Stimulated activated CD8-positive, alpha-beta memory T cell treated with anti-CD3 and anti-CD28 coated beads, Interleukin-4, amount 100 ng/mL, for 48 hours (primary cell): ENCODE measurements at regions not wholly inside any gene's neighbourhood (a gene's known extent, or its start where the extent isn't known, plus 50 kb on each side); places are given as distances from the start of the nearest gene placed in this dataset.

Experiments
- DNase-seq: peaks from one replicate; pipeline ENCODE4 v3.0.0-alpha.2; 2020

DNA sequence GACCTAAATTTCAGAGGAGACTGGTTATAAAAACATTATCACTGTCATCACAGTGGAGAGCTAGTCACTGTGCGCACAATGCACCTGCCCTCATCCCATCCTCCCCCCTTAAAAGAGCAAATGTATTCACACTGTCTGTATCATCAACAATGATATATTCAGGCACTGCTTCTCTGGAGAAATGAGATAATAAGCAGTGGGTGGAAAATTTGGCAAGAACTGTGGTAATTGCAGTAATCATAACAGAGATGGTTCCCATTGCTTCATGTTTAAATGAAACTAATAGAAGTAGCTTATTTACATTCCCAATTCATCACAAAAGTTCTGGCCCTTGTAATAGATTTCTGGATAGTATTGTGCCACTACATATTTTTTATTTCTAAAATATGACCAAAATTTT, 867.4 kb upstream of the ADGRL2 start:
- DNase-seq: no peak

DNA sequence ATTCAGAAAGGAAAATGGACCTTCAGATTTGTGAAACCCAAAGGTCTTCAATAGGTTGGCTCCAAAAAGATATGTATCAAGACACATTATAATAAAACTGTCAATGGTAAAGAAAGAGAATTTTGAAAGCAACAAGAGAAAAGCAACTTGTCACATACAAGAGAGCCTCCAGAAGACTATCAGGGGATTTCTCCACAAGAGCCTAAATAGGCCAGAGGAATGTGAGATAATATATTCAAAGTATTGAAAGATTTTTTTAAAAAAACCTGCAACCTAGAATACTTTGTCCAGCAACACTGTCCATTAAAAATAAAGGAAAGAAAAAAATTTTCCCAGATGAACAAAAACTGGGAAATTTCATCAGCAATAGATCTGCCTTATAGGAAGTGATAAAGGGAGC, 869.6 kb upstream of the ADGRL2 start:
- no peak for DNase-seq

DNA sequence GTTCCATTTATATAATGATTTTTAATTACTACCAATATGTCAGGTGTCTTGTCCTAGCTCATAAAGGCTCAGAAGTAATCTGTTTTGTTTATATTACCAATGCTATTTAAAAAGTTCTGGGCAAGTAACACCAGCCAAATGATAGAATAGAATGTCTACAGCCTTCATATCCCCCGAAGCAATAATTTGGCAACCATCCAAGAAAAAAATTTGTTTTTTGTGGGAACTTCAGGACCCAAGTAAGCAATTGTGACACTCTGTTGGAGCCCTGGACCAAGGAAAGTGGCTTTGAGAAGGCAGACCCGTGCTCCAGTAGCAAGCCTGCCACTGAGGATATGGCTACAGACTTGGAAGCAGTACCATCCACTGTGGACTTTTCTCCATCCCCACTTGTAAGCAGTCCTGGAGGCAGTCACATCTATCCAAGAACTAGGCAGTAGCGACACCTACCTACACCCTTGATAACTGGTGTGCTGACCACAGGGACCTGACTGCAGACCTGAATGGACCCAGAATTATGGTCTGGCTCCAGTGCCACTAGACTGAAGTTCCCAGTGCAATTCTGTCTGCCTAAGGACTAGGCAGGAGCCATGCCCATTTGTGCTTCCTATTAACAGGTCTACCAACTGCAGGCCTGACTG, 870.7 kb upstream of the ADGRL2 start:
- no peak for DNase-seq

DNA sequence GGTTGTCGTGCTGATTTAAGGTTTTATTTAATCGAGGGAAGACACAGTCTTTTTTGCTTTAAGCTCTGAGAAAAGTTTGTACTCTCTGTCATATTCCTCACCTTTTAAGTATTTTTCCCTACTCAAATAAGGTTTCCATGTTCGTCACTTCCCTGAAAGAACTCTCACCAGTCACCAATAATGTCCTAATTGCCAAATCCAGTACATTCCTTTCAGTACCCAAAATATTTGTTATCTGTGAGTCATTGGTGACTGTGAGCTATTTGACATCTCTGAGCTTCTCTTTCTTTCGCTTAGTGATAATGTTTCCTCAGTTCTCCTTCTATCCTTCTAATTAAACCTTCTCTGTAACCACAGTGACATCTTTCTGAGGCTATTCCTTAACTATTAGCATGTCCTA, 874.2 kb upstream of the ADGRL2 start:
- DNase-seq: no peak

DNA sequence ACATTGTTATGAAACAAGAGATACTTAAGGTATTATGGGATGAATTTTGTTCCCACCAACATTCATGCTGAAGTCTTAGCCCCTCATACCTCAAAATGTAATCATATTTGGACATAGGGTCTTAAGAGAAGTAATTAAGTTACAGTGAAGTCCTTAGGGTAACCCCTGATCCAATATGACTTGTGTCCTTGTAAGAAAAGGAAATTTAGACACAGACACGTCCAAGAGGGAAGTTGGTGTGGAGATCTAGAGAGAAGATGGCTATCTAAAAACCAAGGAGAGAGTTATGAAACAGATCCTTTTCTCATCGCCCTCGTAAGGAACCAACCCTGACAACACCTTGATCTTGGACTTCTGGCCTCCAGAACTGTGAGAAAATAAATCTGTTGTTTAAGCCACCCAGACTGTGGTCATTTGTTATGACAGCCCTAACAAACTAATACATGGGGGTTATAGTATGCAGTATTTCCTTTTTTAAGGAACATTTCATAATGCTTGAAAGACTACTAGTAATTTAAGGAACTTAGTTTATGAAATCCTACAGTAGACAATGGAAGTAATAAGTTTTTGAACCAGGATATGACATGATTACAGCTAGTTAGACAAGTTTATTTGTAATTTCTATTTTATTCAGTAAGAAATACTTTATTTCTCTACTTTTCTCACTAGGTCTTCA, 875.5 kb upstream of the ADGRL2 start:
- DNase-seq: no peak

DNA sequence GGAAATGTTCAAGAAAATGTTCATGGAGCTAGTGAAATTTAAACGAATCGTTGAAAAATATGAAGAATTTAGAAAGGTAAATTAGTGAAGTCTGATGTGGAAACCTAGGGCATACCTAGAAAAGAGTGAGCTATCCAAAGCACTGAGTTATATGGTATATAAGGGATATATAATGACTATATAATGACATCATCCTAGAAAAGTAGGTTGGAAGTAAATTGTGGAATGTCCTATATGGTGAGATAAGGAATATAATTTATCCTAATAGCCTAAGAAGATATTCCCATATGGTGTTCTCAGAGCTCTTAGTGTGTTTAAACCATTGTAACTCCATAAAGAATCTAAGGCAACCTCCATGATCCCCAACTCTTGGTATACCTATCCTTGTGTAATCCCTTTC, 876.4 kb upstream of the ADGRL2 start:
- no peak for DNase-seq

DNA sequence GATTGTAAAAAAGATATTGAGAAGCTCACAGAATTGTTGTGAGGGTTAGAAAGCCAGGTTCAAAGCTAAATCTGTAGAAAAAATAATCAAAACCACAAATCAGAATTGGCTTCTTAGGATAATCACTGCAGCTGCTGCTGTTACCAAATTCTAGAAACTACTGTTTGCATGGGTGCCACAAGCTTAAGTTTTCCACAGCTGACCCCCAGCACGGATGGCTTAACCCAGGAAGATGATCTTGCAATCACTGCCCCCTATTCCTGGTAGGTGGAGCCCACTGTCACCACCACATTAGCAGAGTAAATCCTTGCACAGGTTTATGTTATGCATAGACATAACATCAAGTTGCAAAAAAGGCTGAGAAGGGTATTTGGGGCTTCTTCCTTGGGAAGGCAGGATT, 877.8 kb upstream of the ADGRL2 start:
- DNase-seq: no peak

DNA sequence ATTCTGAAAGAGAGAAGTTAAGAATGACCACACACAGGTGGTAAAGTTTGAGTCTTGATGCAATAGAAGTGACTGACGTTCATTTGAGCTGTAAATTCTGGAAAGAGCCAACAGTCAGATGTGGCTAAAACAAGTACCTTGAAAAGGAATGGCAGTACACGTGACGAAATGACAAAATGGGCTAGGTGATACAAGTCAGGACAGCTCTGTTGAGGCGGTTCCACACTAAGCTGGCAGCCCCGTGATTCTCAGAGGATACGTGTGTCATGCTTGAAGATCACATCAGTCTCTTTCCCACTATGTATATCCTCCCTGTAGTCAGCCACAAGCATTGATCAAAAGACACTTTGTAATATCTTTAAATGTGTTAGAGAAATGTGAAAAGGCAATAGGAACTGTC, 881.3 kb upstream of the ADGRL2 start:
- no peak for DNase-seq

DNA sequence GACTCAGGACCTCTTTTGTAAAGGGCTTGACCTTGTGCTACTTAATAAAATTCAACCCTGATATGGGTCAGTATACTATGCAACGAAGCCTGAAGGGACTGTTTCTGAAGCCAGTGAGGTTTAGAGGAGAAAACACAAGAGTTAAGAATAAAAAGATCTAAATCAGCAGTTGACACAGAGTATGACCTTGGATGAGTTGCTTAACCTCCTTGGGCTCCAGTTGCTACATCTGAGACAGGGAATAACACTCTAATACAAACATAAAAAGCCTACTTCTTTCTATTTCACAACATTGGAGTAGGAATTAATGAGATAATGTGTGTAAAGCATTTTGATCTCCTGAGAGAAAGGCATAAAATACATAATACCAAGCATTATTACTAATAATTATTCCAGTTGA, 882.4 kb upstream of the ADGRL2 start:
- DNase-seq: no peak

DNA sequence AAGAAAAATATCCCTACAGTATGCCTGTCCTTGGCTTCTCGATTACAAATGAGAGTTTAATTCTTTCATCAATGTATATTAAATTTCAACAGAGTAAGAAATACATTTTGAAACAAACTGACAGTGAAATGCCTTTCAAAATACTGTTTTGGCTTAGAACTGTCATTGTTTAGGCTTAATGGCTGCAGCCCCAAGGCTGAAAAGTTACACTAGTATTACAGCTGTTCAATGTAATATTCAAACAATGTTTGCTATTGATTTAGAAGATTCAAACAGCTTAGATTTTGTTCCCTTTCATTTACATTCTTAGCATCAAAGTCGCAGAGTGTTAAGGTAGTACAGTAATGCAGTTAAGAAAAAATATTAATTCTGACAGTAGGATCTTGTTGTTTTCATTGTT, 882.9 kb upstream of the ADGRL2 start:
- no peak for DNase-seq

DNA sequence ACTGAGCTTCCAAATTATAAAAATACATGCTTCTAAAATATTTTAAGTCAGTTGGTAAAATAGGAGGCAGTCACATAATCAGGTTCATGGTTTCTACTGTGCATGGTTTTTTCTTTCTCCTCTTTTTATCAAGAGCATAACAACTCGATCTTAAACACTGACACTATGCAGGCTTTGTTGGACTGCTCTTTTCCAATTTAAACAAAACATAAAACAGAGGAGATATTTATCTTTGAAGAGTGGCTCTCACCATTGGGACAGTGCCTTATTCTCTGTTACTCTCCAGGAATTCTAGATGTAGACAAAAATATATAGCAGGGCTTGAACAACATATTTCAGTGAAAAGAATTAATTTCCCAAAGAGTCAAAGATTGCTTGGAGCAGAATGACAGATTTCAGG, 883.5 kb upstream of the ADGRL2 start:
- DNase-seq: no peak

DNA sequence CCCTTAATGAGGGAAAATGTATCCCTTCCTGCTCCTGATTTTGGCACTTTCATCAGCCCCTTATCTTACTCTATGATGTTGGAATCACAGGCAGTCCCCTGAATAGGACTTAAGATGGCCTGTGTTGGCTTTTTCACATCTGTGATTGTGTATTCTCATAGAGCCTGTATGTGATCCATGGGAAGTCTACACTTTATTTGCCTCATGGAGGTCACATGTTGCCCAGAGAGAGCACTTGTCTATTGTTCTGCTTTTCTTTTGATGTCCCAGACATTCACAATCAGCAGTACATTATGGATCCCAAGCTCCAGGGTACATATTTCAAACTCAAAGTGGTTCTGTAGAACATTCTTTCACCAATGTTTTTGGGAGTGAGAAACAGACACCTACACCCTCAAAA, 885.2 kb upstream of the ADGRL2 start:
- no peak for DNase-seq

DNA sequence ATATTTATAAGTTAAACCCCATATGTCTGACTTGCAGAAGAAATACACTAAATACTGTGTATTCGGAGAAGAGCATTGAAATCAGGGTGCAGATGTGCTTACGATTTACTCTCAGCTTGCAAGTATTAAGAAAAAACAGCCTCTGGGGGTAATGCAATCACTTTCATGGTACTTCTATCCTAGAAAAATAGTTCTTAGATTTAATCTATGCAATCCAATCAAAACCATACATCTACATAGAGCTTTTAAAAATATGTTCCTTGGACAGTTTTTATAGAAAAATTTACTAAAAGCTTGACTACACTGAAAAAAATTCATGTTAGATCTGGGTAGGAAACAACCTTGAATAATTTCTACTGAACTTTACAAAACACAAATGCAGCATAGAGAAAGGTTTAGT, 890.3 kb upstream of the ADGRL2 start:
- DNase-seq: no peak

DNA sequence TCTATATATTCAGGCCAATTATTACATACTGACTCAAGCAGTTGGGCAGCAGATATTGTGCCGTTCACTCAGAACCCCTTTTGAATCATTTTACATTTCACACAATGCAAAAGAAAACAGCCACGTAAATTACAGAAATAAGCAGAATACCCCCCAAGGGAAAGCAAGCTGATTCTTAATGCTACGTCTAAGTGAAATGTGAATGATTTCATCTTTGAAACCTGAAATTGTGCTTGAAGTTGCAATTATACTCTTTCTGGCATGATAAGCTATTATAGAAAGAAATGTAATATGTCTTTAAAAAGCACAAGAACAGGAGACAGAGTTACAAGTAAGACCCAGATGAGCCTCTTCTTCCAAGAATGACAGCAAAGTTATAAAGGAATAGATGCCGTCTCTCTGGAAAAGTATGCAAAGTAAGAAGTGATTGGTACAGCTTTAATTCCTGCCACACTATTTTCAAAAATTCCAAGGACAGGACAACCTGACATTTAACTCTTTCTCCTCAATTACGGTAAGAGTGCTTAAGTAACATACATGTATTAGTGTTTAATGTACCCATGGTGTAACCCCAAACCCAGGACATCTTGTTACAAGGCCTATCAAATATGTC, 891.5 kb upstream of the ADGRL2 start:
- DNase-seq: no peak

DNA sequence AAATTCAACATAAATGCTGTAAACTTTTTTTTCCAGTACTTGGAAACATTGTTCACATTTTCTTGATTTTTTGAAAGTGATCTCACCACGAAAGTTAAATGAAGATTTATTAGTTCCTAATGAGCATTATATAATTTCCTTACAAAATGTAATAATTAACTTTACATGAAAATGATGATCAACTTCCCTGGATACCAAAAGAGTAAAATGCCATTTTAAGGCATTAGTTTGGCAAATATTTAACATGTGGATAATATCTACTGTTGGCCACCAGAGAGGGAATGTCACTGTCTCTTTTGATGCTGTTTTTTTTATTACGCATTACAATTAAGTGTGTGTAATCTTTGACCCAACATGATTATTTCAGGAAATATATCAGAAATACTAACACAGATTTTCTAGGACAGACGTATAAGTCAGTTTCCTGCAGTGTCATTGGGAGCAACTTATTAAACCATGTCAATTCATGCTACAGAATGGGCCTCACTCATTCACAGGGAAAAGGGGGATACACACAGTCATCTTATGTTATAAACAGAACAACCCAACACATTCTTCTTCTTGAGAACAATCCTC, 903.9 kb upstream of the ADGRL2 start:
- no peak for DNase-seq

DNA sequence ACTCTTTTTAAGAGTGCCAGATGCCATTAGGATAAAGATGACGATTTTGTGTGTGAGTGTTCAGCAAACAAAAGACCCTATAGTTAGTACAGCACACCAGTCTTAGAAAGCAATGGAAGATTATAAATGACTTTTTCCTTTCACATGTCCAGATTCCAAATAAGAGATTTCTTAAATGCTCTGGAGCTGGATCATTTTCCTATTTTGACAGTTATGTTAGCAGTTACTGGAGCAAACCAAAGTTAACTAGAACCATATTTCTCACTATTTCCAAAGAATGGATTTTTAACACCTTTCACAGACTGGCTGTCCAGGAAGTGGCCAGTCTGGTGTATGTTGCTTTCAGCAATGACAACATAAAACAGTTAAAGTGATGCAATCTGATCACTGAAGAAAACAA, 905.8 kb upstream of the ADGRL2 start:
- DNase-seq: no peak

DNA sequence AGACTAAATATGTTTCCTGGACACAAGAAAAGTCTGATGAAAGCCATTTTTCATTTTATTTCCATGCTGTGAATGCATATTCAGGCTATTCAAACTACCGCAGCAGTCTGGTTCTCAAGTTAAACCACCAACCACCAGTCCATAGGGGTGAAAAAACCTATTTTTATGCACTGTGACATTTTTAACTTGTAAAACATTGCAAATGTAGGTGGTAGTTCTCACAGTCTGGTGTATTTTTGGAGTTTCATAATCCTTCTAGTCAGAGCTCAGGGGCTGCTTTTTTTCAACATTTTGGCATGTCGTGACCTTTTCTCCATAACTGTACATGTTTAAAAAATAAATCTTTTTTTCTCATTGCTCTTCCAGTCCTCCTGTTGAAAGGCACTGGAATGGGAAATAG, 907.6 kb upstream of the ADGRL2 start:
- no peak for DNase-seq

DNA sequence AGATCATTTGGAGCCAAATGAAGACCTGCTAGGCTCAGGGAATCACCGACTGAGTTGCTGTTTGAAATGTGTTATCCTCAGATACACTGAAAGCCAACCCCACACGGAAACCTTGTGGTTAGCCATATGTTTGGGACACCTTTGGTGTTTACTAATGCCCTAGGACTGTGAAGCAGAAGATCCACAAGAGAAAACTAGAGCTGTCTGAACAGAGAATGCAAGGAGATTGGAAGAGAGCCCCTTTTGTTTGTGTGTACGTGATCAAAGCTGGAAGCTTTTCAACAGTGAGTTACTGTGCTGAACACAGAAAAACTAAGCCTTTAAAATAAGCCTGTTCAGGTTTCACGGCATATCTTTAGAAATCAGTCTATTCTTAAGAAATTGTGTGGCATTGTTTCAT, 908.2 kb upstream of the ADGRL2 start:
- DNase-seq: no peak

DNA sequence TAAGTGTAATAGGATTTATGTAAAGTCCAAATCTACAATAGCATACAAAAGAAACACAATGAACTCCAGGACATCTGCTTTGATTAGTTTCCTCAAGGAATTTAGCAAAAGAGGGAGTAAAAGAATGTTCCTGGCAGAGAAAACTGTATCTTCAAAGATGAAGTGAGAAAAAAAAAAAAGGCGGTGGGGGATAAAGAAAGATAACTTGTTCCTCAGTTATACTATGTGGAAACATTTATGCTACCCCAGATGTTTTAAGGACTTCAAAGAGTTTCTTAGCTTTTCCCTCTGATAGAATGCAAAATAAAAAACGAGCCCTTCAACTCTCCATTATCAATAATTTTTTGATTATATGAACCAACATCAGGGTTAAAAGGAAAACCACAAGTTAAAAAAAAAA, 908.9 kb upstream of the ADGRL2 start:
- no peak for DNase-seq

DNA sequence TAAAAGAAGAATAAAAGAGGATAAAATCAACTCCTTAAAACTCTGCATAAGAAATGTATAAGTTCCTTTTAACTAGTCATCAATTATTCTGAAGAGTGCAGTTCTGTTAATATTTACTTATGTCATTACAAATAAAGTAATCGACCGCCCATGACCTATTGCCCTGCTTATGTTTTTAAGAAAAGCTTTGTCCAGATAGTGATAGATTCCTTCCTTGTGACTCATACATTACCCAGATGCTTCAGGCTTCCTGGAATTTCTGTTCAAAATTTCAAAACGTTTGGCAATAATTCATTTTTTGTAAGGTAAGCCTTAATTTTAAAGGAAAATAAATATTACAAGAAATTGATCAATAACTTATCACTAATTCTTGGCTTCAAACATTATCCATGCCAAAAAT, 918.2 kb upstream of the ADGRL2 start:
- DNase-seq: no peak

DNA sequence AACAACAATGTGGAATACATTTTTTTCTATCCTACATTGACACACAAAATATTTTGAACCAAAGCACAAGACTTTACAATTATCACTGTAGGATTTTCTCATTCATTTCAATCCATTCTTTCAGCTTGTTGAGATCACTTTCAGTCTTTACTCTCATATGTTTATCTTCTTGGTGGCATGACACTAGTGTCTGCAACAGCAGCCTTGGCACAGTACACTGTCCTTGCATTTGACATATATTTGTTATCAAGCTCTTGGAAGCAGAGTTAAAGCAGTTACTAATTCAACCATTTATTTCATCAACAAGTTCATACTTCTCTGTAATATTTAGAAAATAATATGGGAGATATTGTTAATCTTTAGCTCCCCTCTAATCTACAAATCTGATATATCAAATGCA, 922.4 kb upstream of the ADGRL2 start:
- no peak for DNase-seq

DNA sequence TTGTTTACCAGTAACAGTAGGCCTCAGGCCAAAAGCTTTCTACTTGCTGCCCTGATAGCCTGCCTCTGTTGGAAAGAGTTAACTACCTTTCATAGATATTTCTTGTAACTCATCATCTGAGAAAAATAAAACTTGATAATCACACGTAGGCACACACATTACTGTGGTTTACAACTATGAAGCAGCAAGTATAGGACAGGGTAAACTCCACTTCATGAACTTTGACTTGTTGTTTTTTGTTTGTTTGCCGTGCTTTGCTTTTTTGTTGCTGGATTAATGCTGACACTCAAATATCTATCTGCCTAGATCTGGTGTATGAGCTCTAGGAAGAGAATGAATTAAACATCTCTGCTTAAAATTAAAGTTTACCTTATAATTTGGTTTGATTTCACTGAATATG, 924.7 kb upstream of the ADGRL2 start:
- DNase-seq: no peak

DNA sequence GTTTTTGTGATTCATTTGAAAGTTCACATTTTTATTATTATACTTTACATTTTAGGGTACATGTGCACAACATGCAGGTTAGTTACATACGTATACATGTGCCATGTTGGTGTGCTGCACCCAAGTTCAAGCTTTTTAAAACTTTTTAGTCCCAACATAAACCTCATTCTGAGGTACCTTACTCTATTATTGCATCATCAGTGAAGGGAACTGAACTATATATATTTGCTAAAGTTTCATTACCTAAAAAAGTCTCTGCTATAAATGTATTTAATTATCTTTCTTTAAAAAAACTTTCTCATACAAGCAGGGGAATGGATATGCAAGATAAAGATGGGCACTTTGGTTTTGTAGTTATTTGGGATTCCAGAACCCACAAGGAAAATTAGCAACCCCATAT, 931.4 kb upstream of the ADGRL2 start:
- DNase-seq: no peak

DNA sequence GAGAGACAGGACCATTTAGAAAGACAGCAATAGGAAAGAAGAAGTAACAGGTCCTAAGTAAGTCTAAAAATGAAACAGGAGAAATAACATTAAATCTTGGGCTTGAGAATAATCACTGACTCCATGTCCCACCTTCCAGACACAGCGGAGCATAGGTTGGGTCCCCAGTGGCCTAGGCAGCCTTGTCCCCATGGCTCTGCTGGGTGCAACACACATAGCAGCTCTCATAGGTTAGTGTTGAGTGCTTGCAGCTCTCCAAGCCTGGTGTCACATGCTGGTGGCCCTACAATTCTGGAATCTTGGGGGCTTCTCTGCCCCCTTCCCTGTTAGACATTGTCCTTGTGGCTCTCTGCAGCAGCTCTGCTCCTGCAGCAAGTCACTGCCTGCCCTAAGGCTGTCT, 952.8 kb upstream of the ADGRL2 start:
- no peak for DNase-seq

DNA sequence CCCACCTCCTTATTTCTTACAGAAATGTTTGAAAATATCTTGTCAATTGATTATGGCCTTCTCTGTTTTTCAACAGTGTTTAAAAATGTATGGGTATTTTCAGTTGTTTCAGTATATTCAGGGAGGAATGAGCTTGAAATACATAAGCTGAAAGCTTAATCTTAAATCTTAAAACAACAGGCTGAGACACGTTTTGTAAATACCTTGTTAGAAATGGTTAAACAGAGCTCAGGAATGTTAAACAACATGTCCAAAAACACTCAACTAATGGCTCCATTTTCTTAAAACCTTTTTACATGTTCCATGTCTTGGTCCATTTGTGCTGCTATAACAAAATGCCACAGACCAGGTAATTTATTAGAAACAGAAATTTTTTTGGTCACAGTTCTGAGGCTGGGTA, 953.8 kb upstream of the ADGRL2 start:
- DNase-seq: no peak
